ENCODE measurements at regions not wholly inside any gene's neighbourhood (a gene's known extent, or its start where the extent isn't known, plus 50 kb on each side); places are given as distances from the start of the nearest gene placed in this dataset.

DNA sequence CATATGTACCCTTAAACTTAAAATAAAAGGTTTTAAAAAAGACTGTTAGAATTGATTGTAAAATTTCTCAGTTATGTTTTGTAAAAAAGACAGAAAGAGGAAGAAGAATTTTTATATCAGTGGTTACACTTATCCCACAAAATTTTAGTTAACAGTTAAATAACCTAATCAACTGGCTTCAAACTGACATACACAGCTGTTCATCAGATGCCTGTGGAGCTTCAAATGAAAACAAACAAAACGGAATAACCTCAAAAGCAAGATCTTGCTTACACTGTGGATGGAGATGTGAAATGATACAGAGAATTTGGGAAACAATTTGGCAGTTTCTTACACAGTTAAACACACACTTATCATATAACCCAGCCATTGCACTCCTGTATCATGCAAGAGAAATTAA, 521.0 kb downstream of the ETS1 start:
- ATAC-seq, result no peak

DNA sequence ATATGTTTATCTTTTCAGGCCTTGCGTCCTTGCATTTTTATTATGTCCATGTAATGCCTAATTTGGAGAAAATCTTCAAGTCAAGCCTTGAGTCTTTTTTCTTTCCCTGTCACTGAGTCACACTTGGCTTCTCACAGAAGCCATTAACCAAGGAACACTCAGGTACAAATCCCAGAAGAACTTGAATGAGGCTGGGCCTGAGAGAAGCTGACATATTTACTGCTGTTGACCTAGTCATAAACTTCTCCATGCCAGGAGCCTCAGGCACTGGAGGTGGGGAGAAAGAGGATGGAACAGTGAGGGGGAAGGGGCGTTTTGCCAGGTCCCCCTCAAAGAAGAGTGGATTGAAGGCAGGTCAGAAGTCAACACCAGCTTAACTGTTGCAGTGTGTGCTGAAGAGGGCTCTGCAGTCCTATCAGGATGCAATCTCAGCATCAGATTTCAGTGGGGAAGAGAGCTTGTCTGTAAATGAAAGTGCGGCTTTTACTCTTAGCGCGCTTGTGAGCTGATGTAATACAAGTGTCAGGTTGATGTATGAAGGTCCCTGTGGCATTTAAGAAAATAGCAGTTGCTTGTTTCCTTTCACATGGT, 526.0 kb downstream of the ETS1 start:
- ATAC-seq, result no peak

DNA sequence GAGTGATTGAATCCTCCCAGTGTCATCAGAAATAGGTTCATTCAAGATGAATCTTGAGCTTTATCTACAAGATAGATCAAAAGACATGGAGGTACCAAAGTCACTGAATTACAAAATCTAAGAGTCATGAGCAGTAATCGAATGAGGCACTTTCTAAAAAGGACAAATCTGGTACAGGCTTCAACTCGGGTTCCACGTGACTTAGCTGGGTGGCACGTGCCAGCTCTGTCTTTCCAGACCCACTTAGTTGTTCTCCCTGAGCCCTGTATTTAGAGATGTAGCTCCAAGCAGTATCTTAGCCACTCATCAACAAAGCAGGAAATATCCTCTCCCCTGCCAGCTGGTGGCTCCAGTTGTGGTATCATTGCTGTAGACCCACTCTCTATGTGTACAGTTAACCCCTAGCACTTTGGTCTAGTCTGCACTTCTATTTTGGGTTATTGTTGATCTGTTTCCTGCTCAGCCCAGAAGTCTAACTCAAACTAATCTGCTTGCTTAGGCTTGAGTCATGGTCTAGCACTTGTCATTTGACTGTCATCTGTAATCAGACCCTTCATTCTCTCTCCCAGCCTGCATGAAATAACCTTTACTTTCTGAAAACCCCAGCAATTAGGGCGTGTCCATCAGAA, 528.7 kb downstream of the ETS1 start:
- peak; percentile 79 to 87 for ATAC-seq

DNA sequence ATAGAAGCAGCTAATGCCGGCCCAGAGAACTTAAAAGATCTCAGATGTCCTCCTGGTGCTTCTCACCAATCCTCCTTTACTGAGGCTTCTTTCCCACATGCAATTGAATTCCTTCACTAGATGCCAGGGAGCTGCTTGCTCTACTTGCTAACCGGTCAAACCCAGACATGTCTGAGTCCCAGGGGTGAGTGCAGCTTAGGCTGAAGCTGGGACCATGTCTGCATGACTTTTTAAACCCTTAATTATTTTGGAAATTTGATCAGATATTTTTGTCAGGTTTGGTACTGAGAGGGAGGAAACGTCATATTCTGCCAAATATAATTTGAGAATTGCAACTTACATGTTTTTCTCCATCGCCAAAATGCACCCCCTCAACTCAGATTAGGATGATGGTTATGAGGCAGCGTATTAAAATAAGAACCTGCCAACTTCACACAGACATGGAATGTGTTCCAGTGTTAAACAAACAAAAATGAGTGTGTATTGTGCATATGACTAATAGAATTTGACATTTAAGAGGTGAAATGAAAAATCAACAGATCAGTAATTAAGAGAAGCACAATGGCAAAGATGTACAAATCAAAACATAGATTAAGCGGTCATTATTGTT, 529.5 kb downstream of the ETS1 start:
- ATAC-seq, result no peak

- no peak for ATAC-seq
Measured at GRCh38 chr11:128055576-128056217, 531.7 kb downstream of the ETS1 start.

- no peak for ATAC-seq
Measured at GRCh38 chr11:128053981-128054931, 533.1 kb downstream of the ETS1 start.

GRCh38 chr11:128052912-128053641, 534.3 kb downstream of the ETS1 start:
- peak; percentile 51 to 63 for ATAC-seq

GRCh38 chr11:128048121-128048520, 539.2 kb downstream of the ETS1 start:
- no peak for ATAC-seq

GRCh38 chr11:128047026-128047425, 540.3 kb downstream of the ETS1 start:
- peak; percentile 25 to 49 for ATAC-seq

DNA sequence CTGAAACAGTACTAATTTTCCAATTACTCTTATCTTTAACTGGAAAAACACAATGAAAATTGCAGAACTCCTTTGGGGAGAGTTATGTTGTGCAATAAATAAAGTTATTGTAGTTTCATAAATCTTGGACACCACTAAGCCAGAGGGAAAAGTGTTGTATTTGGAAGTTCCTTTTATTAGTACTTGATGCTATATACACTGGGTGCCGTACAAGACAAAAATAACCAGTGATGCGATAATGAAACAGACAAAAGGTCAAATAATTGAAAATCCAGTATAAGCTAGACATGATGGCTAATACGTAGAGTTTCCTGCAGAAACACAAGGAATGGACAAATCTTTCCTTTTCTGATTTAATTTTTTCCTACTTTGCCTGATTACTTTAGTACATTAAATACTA, 541.1 kb downstream of the ETS1 start:
- ATAC-seq, result no peak

DNA sequence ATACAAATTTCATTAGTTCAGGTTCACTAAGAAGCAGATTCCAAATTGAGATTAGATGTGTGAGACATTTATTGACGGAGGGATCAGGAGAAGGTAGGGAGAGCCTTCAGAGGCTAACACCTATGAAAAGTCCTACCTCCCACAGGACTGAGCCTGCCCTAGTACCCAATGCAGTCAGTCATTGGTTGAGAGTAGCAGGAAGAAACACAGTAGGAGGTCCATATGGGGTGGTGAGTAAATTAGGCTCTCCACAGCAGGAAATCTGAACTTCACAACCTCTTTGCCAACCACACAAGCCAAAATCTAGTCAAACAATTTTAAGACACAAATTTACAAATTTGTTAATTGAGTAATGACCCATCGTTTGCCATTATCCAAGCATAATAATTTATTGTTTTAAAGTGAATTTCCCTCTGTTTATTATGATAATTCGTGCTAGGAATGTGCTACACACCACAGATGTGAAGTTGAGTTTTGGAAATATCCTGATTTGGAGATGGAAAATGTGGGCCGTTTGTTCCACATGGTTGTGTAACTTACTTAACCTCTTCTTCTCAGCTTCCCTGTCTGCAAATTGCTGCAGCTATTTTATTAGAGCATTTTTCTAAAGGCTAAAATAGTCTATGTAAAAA, 542.1 kb downstream of the ETS1 start:
- no peak for ATAC-seq

- no peak for ATAC-seq
Measured at GRCh38 chr11:128042290-128042751, 545.0 kb downstream of the ETS1 start.

GRCh38 chr11:128040603-128041002, 546.8 kb downstream of the ETS1 start:
- ATAC-seq, result no peak

GRCh38 chr11:128039140-128040021, 548.0 kb downstream of the ETS1 start:
- ATAC-seq, result peak; percentile 92 to 95

DNA sequence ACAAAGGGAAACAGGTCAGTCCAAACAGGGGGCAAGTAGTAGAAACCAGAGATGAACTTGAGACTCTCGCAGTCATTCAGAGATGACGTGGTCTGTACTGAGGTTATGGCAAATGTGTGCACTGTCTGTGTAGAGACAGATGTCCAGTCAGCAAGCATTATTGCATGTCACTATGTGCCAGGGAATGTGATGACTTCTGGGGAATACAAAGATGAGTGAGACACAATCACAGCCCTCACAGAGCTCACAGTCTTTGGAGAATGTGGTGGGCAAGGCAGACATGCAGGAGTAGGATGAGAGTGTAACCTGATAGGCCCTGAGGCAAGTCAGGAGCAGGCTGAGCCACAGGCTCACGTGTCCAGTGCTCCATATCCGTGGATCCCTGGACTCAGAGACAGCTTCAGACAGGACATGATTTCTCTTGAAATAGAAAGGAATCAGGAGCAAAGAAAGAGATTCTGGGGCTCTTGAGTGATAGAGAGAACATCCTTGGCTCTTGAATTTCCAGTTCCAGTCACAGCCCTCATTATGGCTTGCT, 550.7 kb downstream of the ETS1 start:
- ATAC-seq, result no peak

GRCh38 chr11:128036006-128036405, 551.4 kb downstream of the ETS1 start:
- no peak for ATAC-seq

DNA sequence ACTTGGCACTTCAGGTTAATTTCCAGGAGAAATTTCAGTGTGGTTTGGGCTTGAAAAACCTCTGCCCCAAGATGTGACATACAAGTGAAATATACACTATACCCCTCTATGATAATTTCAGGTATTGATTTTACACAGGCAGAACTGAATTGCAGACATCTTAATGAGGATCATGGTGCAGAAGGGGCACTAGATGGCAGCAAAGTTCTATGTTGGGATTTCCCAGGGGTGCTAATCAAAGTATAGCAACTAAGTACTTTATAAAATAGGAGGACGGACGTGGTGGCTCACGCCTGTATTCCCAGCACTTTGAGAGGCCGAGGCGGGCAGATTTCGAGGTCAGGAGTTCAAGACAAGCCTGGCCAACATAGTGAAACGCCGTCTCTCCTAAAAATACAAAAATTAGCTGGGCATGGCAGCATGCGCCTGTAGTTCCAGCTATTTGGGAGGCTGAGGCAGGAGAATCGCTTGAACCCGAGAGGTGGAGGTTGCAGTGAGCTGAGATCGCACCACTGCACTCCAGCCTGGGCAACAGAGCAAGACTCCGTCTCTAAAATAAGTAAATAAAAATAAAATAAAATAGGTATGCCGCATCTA, 555.7 kb downstream of the ETS1 start:
- peak; percentile 81 to 84 for ATAC-seq

- ATAC-seq, result no peak
Measured at GRCh38 chr11:128029219-128029722, 558.1 kb downstream of the ETS1 start.

- no peak for ATAC-seq
Measured at GRCh38 chr11:128026596-128026995, 560.8 kb downstream of the ETS1 start.
